GM12892 (cell line): ENCODE measurements at regions not wholly inside any gene's neighbourhood (a gene's known extent, or its start where the extent isn't known, plus 50 kb on each side); places are given as distances from the start of the nearest gene placed in this dataset.

Experiments
- POLR2A ChIP-seq: IDR thresholded peaks from 2 replicates; pipeline ENCODE4 v1.6.1; 2011; ENCODE audit warnings: low read depth, low read length, control low read depth
- POLR2AphosphoS5 ChIP-seq: IDR thresholded peaks from 2 replicates; pipeline ENCODE4 v1.6.1; 2011; ENCODE audit warnings: low read depth, low read length, control low read depth

GRCh38 chr10:53744746-53745145, 972.2 kb upstream of the MBL2 start:
- TF ChIP-seq POLR2A (no peak), POLR2AphosphoS5 (no peak)
